A172 (cell line): ENCODE measurements at regions not wholly inside any gene's neighbourhood (a gene's known extent, or its start where the extent isn't known, plus 50 kb on each side); places are given as distances from the start of the nearest gene placed in this dataset.

Experiments used
- DNase-seq: peaks from one replicate; pipeline ENCODE4 v3.0.0-alpha.2; 2015; ENCODE audit warnings: low spot score

DNA sequence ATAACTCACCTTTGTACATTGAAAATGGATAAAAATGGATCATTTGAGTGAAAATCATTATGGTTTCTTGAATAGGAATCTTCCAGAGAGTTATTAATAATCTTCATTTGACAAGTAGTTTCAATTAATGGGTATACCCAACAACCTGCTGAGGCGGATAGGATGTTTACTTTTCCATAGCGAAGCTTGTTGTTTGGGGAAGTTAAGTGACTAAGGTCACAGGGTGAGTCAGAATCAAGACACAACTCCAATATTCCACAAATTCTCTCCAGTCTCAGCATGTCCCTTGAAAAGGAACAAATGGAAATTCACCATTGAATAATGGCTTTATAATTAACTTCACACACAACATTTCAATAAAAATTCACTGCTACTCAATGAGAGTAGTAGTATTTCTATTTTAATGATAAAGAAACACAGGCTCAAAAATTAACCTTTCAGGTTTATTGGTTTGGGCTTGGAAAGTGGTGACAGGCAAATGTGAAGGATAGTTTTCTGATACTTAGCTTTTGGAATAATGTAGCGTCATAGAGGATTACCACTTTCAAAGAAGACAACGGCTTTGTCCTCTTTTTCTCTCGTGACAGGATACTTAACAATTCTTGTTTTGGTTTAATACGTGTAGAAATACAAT lies 211.3 kb downstream of the GPD2 start:
- no peak for DNase-seq

- DNase-seq, result no peak
Measured at GRCh38 chr2:156648522-156648921, 212.3 kb downstream of the GPD2 start.

DNA sequence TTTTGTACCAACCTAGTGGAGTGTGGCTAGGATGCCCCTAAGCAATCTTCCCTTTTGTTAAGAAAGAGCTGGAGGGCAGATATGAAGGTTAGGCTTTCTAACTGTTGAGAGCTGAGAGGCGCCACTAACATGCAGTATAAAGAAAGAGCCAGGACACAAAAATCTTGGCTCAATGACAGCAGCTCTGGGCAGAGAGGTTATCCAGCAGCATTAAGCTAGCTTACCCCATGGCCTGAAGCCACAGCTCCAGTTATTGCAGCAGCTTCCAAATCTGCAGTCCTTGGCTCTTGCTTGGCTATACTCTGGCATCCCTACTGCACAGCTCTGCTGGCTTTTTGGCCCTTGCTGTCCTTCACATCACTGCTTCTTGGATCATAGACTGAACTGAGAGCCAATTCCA lies 213.4 kb downstream of the GPD2 start:
- no peak for DNase-seq

DNA sequence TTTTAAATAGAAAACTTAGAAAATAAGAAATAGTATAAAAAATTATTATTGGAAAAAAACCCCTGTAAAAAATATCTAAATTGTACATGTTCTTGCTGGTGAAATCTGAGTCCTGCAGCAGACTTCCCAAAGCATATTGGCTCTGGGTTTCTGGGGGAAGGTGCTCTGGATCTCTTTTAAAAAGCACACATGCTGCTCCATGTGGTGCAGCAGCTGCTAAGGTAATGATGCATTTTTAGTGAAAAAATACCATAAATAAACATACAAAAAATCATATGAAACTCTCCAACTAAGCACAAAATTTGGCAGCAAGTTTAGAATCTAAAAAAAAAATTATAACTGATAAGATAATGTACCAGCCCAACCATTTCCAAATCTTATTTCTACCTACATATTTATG lies 216.5 kb downstream of the GPD2 start:
- no peak for DNase-seq

DNA sequence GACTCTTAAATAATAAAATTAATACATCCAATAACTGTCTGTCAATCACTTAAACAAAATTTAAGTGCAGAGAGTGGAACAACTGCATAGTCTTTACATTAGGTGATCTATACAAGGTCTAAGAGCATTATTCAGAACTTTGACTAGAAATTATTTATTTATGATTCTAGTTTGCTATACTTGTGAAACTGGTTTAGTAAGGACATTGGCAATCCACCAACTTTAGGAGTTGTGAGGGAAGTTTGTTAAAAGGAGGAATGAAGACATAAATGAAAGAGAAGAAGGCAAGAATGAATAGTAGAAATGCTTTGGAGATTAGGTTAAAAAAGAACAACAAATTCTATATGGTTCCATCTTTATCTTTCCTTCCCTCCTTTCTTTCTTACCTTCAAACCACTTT lies 217.5 kb downstream of the GPD2 start:
- DNase-seq, result no peak

DNA sequence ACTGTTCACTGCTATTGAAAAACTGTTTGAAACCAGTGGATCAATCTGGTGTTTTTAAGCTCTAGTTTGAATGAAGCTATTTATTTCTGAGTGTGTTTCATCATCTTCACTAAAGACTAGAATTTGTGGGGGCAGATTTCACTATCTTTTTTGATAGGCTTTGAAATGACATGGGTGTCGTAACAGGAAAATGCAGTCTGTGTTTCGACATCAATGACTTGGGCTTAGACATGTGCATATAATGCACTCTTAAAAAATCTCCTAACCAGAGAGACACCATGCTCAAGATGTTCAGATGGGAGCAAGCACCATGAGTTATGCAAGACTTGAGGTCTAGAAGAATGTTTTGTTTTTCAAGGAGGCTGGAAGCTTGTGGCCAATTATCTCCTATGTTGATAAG lies 221.6 kb downstream of the GPD2 start:
- no peak for DNase-seq

DNA sequence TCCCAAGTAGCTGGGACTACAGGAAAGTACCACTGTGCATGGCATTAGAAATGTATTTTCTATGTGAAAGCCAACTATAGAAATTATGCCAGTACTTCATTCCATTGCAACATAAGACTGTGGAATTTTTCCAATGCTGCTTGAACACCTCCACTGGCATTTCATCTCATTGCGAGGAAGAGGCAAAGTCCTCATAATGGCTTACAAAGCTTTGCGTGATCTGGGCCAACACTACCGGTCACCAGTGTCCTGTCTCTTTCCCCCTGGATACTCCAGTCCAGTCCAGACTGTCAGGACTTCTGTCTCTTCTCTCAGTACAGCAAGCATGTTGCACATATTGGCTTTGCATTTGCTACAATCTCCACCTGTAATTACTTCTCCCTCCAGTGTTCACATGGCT lies 223.5 kb downstream of the GPD2 start:
- DNase-seq, result no peak

DNA sequence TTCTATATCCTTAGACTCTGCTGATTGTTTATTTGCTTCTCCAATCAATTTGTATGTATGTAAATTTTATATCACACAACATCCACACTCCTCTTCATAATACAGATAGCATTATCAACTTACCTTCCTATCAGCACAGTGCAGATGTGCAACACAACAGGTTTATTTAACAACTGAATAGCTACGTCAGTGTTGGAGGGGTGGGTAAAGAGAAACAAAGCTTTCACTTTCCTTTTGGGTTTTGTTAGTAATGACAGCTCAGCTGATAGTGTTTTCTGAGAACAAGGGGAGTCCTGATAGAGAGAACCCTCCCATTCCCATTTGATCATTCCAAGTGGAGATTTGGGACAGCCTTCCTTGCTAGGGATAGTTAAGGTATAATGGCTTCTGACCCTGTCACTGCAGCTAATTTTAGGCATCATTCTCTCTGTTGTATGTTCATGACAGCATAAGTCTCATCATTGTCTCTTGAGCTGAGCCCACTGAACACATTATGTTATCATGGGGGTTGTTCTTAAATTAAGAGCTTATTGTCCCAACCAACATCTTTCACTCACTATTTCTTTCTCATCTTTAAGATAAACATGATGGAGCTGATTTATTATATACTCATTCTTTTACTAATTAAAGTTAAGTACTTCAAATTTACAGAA lies 227.7 kb downstream of the GPD2 start:
- DNase-seq, result no peak

- no peak for DNase-seq
Measured at GRCh38 chr2:156666130-156666785, 230.1 kb downstream of the GPD2 start.

GRCh38 chr2:156670104-156670503 lies 233.9 kb downstream of the GPD2 start:
- no peak for DNase-seq

DNA sequence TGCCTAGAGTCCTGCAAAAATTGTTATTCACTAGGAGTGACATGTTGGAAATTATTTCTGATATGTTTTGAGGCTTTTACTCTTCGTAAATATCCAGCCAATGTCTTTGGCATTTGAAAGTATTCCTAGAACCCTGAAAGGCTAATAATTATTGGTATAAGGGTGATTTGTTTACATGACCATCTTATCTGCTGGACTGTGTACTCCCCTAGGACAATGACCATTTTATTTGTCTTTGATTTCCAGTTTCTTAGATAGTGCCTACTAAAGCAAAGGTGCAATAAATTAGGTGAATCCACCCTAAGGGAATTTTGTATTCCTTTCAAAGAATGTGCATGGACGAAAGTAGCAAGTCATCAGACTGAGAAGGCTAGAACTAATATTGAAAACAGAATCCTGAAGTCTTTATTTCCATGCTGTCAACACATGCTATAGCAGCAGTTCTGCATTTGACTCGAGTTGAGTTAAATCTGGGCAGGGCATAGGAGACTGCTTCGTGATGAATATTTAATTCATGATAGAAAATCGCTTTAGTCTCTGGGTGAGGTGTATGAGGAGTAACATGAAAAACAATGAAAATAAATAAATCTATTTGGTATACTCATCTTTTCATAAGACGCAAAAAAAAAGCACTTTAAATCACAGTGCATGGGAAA lies 235.7 kb downstream of the GPD2 start:
- DNase-seq, result no peak

GRCh38 chr2:156672556-156673332 lies 236.6 kb downstream of the GPD2 start:
- DNase-seq, result peak; percentile 24

DNA sequence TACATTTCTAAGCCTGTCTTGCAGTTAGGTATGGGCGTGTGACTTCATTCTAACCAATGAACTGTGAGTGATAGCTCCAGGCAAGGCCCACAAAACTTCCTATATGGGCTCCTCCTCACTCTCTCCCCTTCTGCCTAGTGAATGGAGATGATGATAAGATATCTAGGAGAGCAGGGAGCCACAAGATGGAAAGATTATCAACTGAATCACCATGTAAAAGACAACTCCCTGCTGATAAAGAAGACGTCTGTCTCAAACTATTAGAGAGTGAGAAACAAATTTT lies 237.1 kb downstream of the GPD2 start:
- DNase-seq, result no peak

- no peak for DNase-seq
Measured at GRCh38 chr2:156673981-156674380, 237.8 kb downstream of the GPD2 start.

- DNase-seq, result no peak
Measured at GRCh38 chr2:156675896-156676295, 239.7 kb downstream of the GPD2 start.

- DNase-seq, result no peak
Measured at GRCh38 chr2:156679820-156680219, 243.6 kb downstream of the GPD2 start.

- DNase-seq, result no peak
Measured at GRCh38 chr2:156680266-156680665, 244.1 kb downstream of the GPD2 start.

DNA sequence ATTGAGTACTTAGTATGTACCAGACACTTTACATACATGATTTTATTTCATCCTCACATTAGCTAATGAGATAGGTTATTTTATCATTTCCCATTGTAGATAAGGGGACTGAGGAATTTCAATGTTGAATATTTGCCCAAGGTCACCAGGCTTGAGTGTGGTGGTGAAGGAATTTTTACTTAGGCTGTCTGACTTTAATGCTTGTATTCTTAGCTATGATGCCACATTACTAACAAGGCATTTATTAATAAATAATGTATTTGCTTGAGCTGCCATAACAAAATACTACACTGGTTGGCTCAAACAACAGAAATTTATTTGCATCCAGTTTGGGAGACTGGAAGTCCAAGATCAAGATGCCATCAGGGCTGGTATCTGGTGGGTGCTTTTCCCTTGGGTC lies 250.9 kb downstream of the GPD2 start:
- no peak for DNase-seq

GRCh38 chr2:156687715-156688114 lies 251.5 kb downstream of the GPD2 start:
- peak; percentile 18 for DNase-seq

GRCh38 chr2:156689939-156690338 lies 253.8 kb downstream of the GPD2 start:
- no peak for DNase-seq

GRCh38 chr2:156691014-156691413 lies 254.8 kb downstream of the GPD2 start:
- DNase-seq, result no peak

GRCh38 chr2:156695020-156695419 lies 258.8 kb downstream of the GPD2 start:
- DNase-seq, result no peak
